WERI-Rb-1 (cell line): ENCODE measurements at regions not wholly inside any gene's neighbourhood (a gene's known extent, or its start where the extent isn't known, plus 50 kb on each side); places are given as distances from the start of the nearest gene placed in this dataset.
"Not testable (repeated sequence)": the region's sequence is repeated elsewhere in the genome, so short reads cannot be mapped to it uniquely, and the experiment has no call there.

Experiments used
- DNase-seq: peaks from one replicate; pipeline ENCODE4 v3.0.0-alpha.2; 2020
- H3K27ac ChIP-seq: fragments of 250-450 bp; sonication (Bioruptor Pico); 2 replicates; pipeline ENCODE4 v1.5.1; 2020; ENCODE audit warnings: mild to moderate bottlenecking, moderate library complexity
- H3K27me3 ChIP-seq: fragments of 250-450 bp; sonication (Bioruptor Pico); 2 replicates; pipeline ENCODE4 v1.5.1; 2021; ENCODE audit warnings: mild to moderate bottlenecking, low read depth, moderate library complexity; ENCODE audit not compliant: insufficient read depth, severe bottlenecking
- H3K36me3 ChIP-seq: fragments of 250-450 bp; sonication (Bioruptor Pico); 2 replicates; pipeline ENCODE4 v1.5.1; 2020; ENCODE audit warnings: mild to moderate bottlenecking, moderate library complexity
- H3K4me3 ChIP-seq: 2 replicates; pipeline ENCODE4 v1.5.1; 2011; ENCODE audit warnings: low read depth, mild to moderate bottlenecking, control low read depth, low read length
- H3K9me3 ChIP-seq: fragments of 250-450 bp; sonication (Bioruptor Pico); 2 replicates; pipeline ENCODE4 v1.5.1; 2021; ENCODE audit warnings: mild to moderate bottlenecking, moderate library complexity; ENCODE audit not compliant: severe bottlenecking
- CTCF ChIP-seq: IDR thresholded peaks from 2 replicates; pipeline ENCODE4 v1.5.1; 2011; ENCODE audit warnings: low read depth, mild to moderate bottlenecking, control low read depth, inconsistent platforms, low read length

GRCh38 chr9:29625292-29625731, 2052.0 kb upstream of the C9orf72 start:
- Histone ChIP-seq H3K36me3 (no peaks in the 10 kb centered on the region), H3K4me3 (no peak overlapping the region), H3K27me3 (no peaks in the 10 kb centered on the region), H3K9me3 (no peaks in the 10 kb centered on the region), H3K27ac (no peak overlapping the region)
- no peak for TF ChIP-seq CTCF
- no peak for DNase-seq

- TF ChIP-seq CTCF = no peak
- DNase-seq = no peak
Observed at GRCh38 chr9:29625931-29626330, 2052.7 kb upstream of the C9orf72 start.

GRCh38 chr9:29628856-29629255, 2055.6 kb upstream of the C9orf72 start:
- not testable (repeated sequence) for H3K9me3 ChIP-seq, H3K27me3 ChIP-seq, H3K4me3 ChIP-seq, H3K27ac ChIP-seq, DNase-seq, H3K36me3 ChIP-seq

More at GRCh38 chr9:29625931-29626330, 2052.7 kb upstream of the C9orf72 start:
- Histone ChIP-seq H3K27me3 (no peaks in the 10 kb centered on the region), H3K27ac (no peak overlapping the region), H3K36me3 (no peaks in the 10 kb centered on the region), H3K4me3 (no peak overlapping the region), H3K9me3 (no peaks in the 10 kb centered on the region)

GRCh38 chr9:29637471-29638237, 2064.4 kb upstream of the C9orf72 start:
- Histone ChIP-seq H3K4me3 (no peak overlapping the region), H3K9me3 (no peaks in the 10 kb centered on the region), H3K27me3 (no peaks in the 10 kb centered on the region), H3K36me3 (no peaks in the 10 kb centered on the region), H3K27ac (no peak overlapping the region)
- no peak for DNase-seq
- no peak for TF ChIP-seq CTCF

- Histone ChIP-seq H3K27me3 (no peaks in the 10 kb centered on the region), H3K4me3 (no peak overlapping the region), H3K36me3 (no peaks in the 10 kb centered on the region), H3K27ac (no peak overlapping the region), H3K9me3 (no peaks in the 10 kb centered on the region)
- DNase-seq = no peak
- no peak for TF ChIP-seq CTCF
Observed at GRCh38 chr9:29640507-29640906, 2067.2 kb upstream of the C9orf72 start.

- H3K27ac ChIP-seq = no peak overlapping the region
- H3K9me3 ChIP-seq = no peaks in the 10 kb centered on the region
- H3K27me3 ChIP-seq = no peaks in the 10 kb centered on the region
- no peak overlapping the region for H3K4me3 ChIP-seq
- no peaks in the 10 kb centered on the region for H3K36me3 ChIP-seq
- no peak for DNase-seq
- TF ChIP-seq CTCF = no peak
Observed at GRCh38 chr9:29644514-29644913, 2071.2 kb upstream of the C9orf72 start.
